Esophagus muscularis mucosa (tissue), 4 donors: ENCODE measurements at regions not wholly inside any gene's neighbourhood (a gene's known extent, or its start where the extent isn't known, plus 50 kb on each side); places are given as distances from the start of the nearest gene placed in this dataset.

Experiments
- DNase-seq: peaks from one replicate; pipeline ENCODE4 v3.0.0-alpha.2; 2017; ENCODE audit errors: extremely low spot score
- H3K27ac ChIP-seq, 4 donors: fragments of 200-600 bp; sonication (generic); replicated peaks in 1 of 4; 1 replicate in 3 of 4; 2 replicates in 1 of 4; pipeline ENCODE4 v1.5.1; 2016 to 2019; ENCODE audit warnings: mild to moderate bottlenecking in 1 of 4
- H3K27me3 ChIP-seq, 4 donors: fragments of 200-600 bp; sonication (generic); one replicate each; pipeline versions ENCODE4 v1.5.1 to v1.6.0; 2016 to 2019
- H3K36me3 ChIP-seq, 4 donors: fragments of 200-600 bp; sonication (generic); one replicate each; pipeline ENCODE4 v1.5.1; 2016 to 2019
- H3K4me1 ChIP-seq, 4 donors: fragments of 200-600 bp; sonication (generic); one replicate each; pipeline ENCODE4 v1.5.1; 2016 to 2019
- H3K4me3 ChIP-seq, 4 donors: fragments of 200-600 bp; sonication (generic); 1 replicate in 2 of 4; 2 replicates in 2 of 4; pipeline ENCODE4 v1.5.1; 2016 to 2019; ENCODE audit warnings: mild to moderate bottlenecking in 4 of 4, moderate library complexity in 1 of 4
- H3K9me3 ChIP-seq, 4 donors: fragments of 200-600 bp; sonication (generic); 1 replicate in 3 of 4; 2 replicates in 1 of 4; pipeline ENCODE4 v1.5.1; 2016 to 2019
- CTCF ChIP-seq, 3 experiments: fragments of 200-600 bp in 2 of 3; fragments of 450-650 bp in 1 of 3; sonication (generic) in 2 of 3; IDR thresholded peaks; one replicate each; pipeline ENCODE4 v1.5.1; 2017 to 2019; ENCODE audit warnings: antibody characterized with exemption in 3 of 3, mild to moderate bottlenecking in 2 of 3, moderate library complexity in 1 of 3
- EP300 ChIP-seq: sonication (generic); formaldehyde crosslinking; IDR thresholded peaks from one replicate; pipeline ENCODE4 v1.6.1; 2017; ENCODE audit warnings: antibody characterized with exemption
- POLR2A ChIP-seq: fragments of 450-650 bp; IDR thresholded peaks from one replicate; pipeline ENCODE4 v1.6.1; 2017; ENCODE audit warnings: antibody characterized with exemption, moderate library complexity, mild to moderate bottlenecking, low read depth
- POLR2AphosphoS5 ChIP-seq, 2 donors: sonication (generic); formaldehyde crosslinking; IDR thresholded peaks; one replicate each; pipeline ENCODE4 v1.6.1; 2017; ENCODE audit warnings: antibody characterized with exemption in 2 of 2
- WGBS: methylation state at CpG from one replicate; pipeline ENCODE4 v1.1.5; 2018; 5-methylcytosine and 5-hydroxymethylcytosine counted together
- intact Hi-C: fragments of 100-400 bp; cut with DNase I; formaldehyde crosslinking; loops from one replicate; pipeline ENCODE4 v1.15.1; 2023

GRCh38 chr2:129777762-129778583 lies 201.5 kb upstream of the RAB6C start:
- H3K4me1 ChIP-seq: no peaks in the 10 kb centered on the region
- H3K27ac ChIP-seq: no peak overlapping the region
- no peak for TF ChIP-seq CTCF (IDR thresholded peaks at IDR 0.05)
- no peak for TF ChIP-seq POLR2AphosphoS5 (IDR thresholded peaks at IDR 0.05)
- TF ChIP-seq EP300: no peak
- TF ChIP-seq POLR2A: no peak
- H3K36me3 ChIP-seq: no peaks in the 10 kb centered on the region
- no peak overlapping the region for H3K4me3 ChIP-seq
- intact Hi-C loops: no loop called here
- 75% methylated on average over 9 of the region's 9 CpGs for WGBS
- DNase-seq: no peak
- H3K9me3 ChIP-seq: no peaks in the 10 kb centered on the region
- peaks cover 0 to 20% (median 0%) of the 10 kb centered on the region in 4 donors for H3K27me3 ChIP-seq

GRCh38 chr2:129778584-129778877 lies 200.9 kb upstream of the RAB6C start:
- H3K36me3 ChIP-seq: no peaks in the 10 kb centered on the region
- no peak for TF ChIP-seq CTCF (IDR thresholded peaks at IDR 0.05)
- no peak for TF ChIP-seq POLR2A
- TF ChIP-seq EP300: no peak
- no peak for TF ChIP-seq POLR2AphosphoS5 (IDR thresholded peaks at IDR 0.05)
- H3K4me1 ChIP-seq: no peaks in the 10 kb centered on the region
- 92% methylated on average over 6 of the region's 8 CpGs for WGBS
- intact Hi-C loops: no loop called here
- peaks cover 0 to 20% (median 0%) of the 10 kb centered on the region in 4 donors for H3K27me3 ChIP-seq
- no peaks in the 10 kb centered on the region for H3K9me3 ChIP-seq
- no peak overlapping the region for H3K4me3 ChIP-seq
- DNase-seq: no peak
- no peak overlapping the region for H3K27ac ChIP-seq

GRCh38 chr2:129779783-129780182 lies 199.7 kb upstream of the RAB6C start:
- TF ChIP-seq POLR2A: no peak
- no peak for TF ChIP-seq CTCF (IDR thresholded peaks at IDR 0.05)
- no peak for TF ChIP-seq POLR2AphosphoS5 (IDR thresholded peaks at IDR 0.05)
- no peak for TF ChIP-seq EP300
- no peak overlapping the region for H3K27ac ChIP-seq
- H3K36me3 ChIP-seq: no peaks in the 10 kb centered on the region
- DNase-seq: no peak
- H3K27me3 ChIP-seq: peaks cover 0 to 20% (median 0%) of the 10 kb centered on the region in 4 donors
- H3K4me1 ChIP-seq: no peaks in the 10 kb centered on the region
- intact Hi-C loops: no loop called here
- H3K4me3 ChIP-seq: no peak overlapping the region
- no peaks in the 10 kb centered on the region for H3K9me3 ChIP-seq
- WGBS: 93% methylated on average over 2 of the region's 6 CpGs

GRCh38 chr2:129780316-129781270 lies 198.9 kb upstream of the RAB6C start:
- Histone ChIP-seq H3K9me3 (no peaks in the 10 kb centered on the region), H3K27ac (no peak overlapping the region), H3K27me3 (peaks cover 0 to 20% (median 0%) of the 10 kb centered on the region in 4 donors), H3K36me3 (no peaks in the 10 kb centered on the region), H3K4me1 (no peaks in the 10 kb centered on the region), H3K4me3 (no peak overlapping the region)
- TF ChIP-seq EP300 (no peak), POLR2AphosphoS5 (IDR thresholded peaks at IDR 0.05) (no peak), CTCF (IDR thresholded peaks at IDR 0.05) (no peak), POLR2A (no peak)
- 46% methylated on average over 7 of the region's 13 CpGs for WGBS
- DNase-seq: no peak
- intact Hi-C loops: no loop called here
